K562 (cell line): ENCODE measurements at regions not wholly inside any gene's neighbourhood (a gene's known extent, or its start where the extent isn't known, plus 50 kb on each side); places are given as distances from the start of the nearest gene placed in this dataset.

Source experiments
- ATAC-seq: fragments of 200-7000 bp; cut with Tn5 transposase; 3 replicates; pipeline ENCODE4 v1.9.1; 2020; ENCODE audit warnings: moderate library complexity
- BruUV-seq: library from RNA; stranded (reverse); fragments of 400-500 nt; replicated peaks from 2 replicates; lab custom pipeline; 2021; lab: Mats Ljungman, UMichigan
- CTCF ChIA-PET: fragments of 300-600 bp; formaldehyde crosslinking; extraction: SDS; loops from one replicate; lab custom pipeline; 2021; ENCODE audit warnings: low intra/inter-chr PET ratio; lab: Yijun Ruan, JAX
- POLR2A ChIA-PET: fragments of 300-600, 350-650 bp; sonication (Branson Sonifier 250); formaldehyde crosslinking; extraction: SDS; loops from one replicate; lab custom pipeline; 2021; ENCODE audit warnings: antibody characterized with exemption, inconsistent platforms; lab: Yijun Ruan, JAX
- DNase-seq, 4 experiments: peaks; one replicate each; pipeline versions ENCODE4 v3.0.0 to v3.0.0-alpha.2; 2011 to 2018; ENCODE audit warnings: low spot score in 3 of 4, mixed read lengths in 3 of 4; ENCODE audit errors: extremely low read depth in 1 of 4
- FAIRE-seq: peaks from 2 replicates; lab custom pipeline; 2011; peaks lifted over from hg19 to GRCh38; lab: Jason Lieb, UNC
- H2AFZ ChIP-seq: 2 replicates; pipeline ENCODE4 v1.6.0; 2011; ENCODE audit warnings: low read depth, low read length, control low read depth, inconsistent platforms
- H3K27ac ChIP-seq: fragments of 200-600 bp; 3 replicates; pipeline ENCODE4 v1.8.0; 2011; ENCODE audit warnings: low read depth, mild to moderate bottlenecking, control low read depth, inconsistent platforms, low read length, moderate library complexity, mixed read lengths; ENCODE audit errors: extremely low read depth
- H3K27me3 ChIP-seq, 2 experiments: fragments of 300-600 bp in 1 of 2; 2 replicates in 1 of 2; 3 replicates in 1 of 2; pipeline versions ENCODE4 v1.6.0 to v1.8.0; 2011; ENCODE audit warnings: inconsistent platforms in 2 of 2, low read length in 2 of 2, mild to moderate bottlenecking in 1 of 2, mixed read lengths in 1 of 2, moderate library complexity in 1 of 2; ENCODE audit not compliant: control insufficient read depth in 2 of 2, insufficient read depth in 2 of 2
- H3K36me3 ChIP-seq: fragments of 300-600 bp; 3 replicates; pipeline ENCODE4 v1.8.0; 2011; ENCODE audit warnings: mild to moderate bottlenecking, low read length, inconsistent platforms; ENCODE audit not compliant: control insufficient read depth, insufficient read depth
- H3K4me1 ChIP-seq, 2 experiments: fragments of 200-600 bp in 1 of 2; replicated peaks in 1 of 2; 2 replicates in 1 of 2; 3 replicates in 1 of 2; pipeline versions ENCODE4 v1.5.1 to v1.8.0; 2011; ENCODE audit warnings: inconsistent platforms in 2 of 2, low read length in 2 of 2, mild to moderate bottlenecking in 1 of 2, mixed read lengths in 1 of 2, moderate library complexity in 1 of 2; ENCODE audit not compliant: control insufficient read depth in 2 of 2, insufficient read depth in 2 of 2
- H3K4me2 ChIP-seq: 2 replicates; pipeline ENCODE4 v1.6.1; 2011; ENCODE audit warnings: low read length, control low read depth, inconsistent platforms, mixed read lengths; ENCODE audit not compliant: insufficient read depth
- H3K4me3 ChIP-seq: fragments of 200-600 bp; sonication (generic), shearing (Covaris generic); 2 replicates; pipeline ENCODE4 v1.5.1; 2016; ENCODE audit warnings: control low read depth, inconsistent platforms
- H3K79me2 ChIP-seq: fragments of 200-600 bp; 3 replicates; pipeline ENCODE4 v1.8.0; 2011; ENCODE audit warnings: low read length, inconsistent platforms; ENCODE audit not compliant: control insufficient read depth, insufficient read depth
- H3K9ac ChIP-seq, 2 experiments: 2 replicates each; pipeline versions ENCODE4 v1.6.0 to v1.6.1; 2011; ENCODE audit warnings: low read depth in 2 of 2, low read length in 2 of 2, control low read depth in 1 of 2, inconsistent platforms in 1 of 2, mild to moderate bottlenecking in 1 of 2, mixed read lengths in 1 of 2; ENCODE audit not compliant: insufficient read depth in 1 of 2
- H3K9me1 ChIP-seq: one replicate; pipeline ENCODE4 v1.6.0; 2011; ENCODE audit warnings: inconsistent platforms, mild to moderate bottlenecking, low read length, moderate library complexity; ENCODE audit not compliant: control insufficient read depth, insufficient read depth
- H3K9me3 ChIP-seq: replicated peaks from 2 replicates; pipeline ENCODE4 v1.5.1; 2011; ENCODE audit warnings: low read depth, low read length, inconsistent platforms; ENCODE audit not compliant: control insufficient read depth, insufficient read depth
- H4K20me1 ChIP-seq: replicated peaks from 2 replicates; pipeline ENCODE4 v1.6.1; 2011; ENCODE audit warnings: low read length, inconsistent platforms, mixed read lengths; ENCODE audit not compliant: control insufficient read depth, insufficient read depth
- BHLHE40 ChIP-seq: IDR thresholded peaks from 2 replicates; pipeline ENCODE4 v1.6.1; 2011; ENCODE audit warnings: low read length, improper control_type of control experiment
- CCNT2 ChIP-seq: IDR thresholded peaks from 2 replicates; pipeline ENCODE4 v1.6.1; 2011; ENCODE audit warnings: borderline replicate concordance, low read depth, mild to moderate bottlenecking, moderate library complexity, mixed read lengths, low read length; ENCODE audit not compliant: insufficient read length; ENCODE audit errors: extremely low read depth
- CHD2 ChIP-seq: IDR thresholded peaks from 2 replicates; pipeline ENCODE4 v1.6.1; 2011; ENCODE audit warnings: low read depth, low read length
- CTCFL ChIP-seq: IDR thresholded peaks from 2 replicates; pipeline ENCODE4 v1.6.1; 2011; ENCODE audit warnings: borderline replicate concordance, low read depth, mild to moderate bottlenecking, moderate library complexity, low read length; ENCODE audit not compliant: insufficient read depth, poor library complexity, severe bottlenecking
- KLF16 ChIP-seq: IDR thresholded peaks from 2 replicates; pipeline ENCODE4 v1.6.1; 2016; ENCODE audit warnings: antibody characterized with exemption
- SNIP1 ChIP-seq: fragments of 450-650 bp; IDR thresholded peaks from 2 replicates; pipeline ENCODE4 v1.7.1; 2017; ENCODE audit warnings: low read depth, mild to moderate bottlenecking
- ZNF740 ChIP-seq, 3 experiments: fragments of 200-800 bp in 1 of 3; sonication (Bioruptor generic) in 1 of 3; sonication (generic) in 1 of 3; formaldehyde crosslinking in 1 of 3; IDR thresholded peaks; 2 replicates each; pipeline versions ENCODE4 v1.6.1 to v1.8.0; 2016 to 2022; ENCODE audit warnings: mild to moderate bottlenecking in 2 of 3, missing compliant biosample characterization in 2 of 3, missing genetic modification characterization in 2 of 3, missing genetic modification reagents in 1 of 3
- WGBS: fragments of 100-300 bp; shearing (Covaris generic); methylation state at CpG from one replicate; pipeline ENCODE4 v1.1.6; 2016; ENCODE audit warnings: low coverage, mixed read lengths; ENCODE audit not compliant: insufficient coverage; ENCODE audit errors: missing lambda C conversion rate; 5-methylcytosine and 5-hydroxymethylcytosine counted together
- in situ Hi-C: fragments of 300-500 bp; cut with MboI; formaldehyde crosslinking; loops from 4 replicates; pipeline ENCODE4 v1.15.0; 2018; ENCODE audit warnings: inconsistent platforms, mixed read lengths
- intact Hi-C: fragments of 100-400 bp; cut with micrococcal nuclease; formaldehyde crosslinking; loops from 2 replicates; pipeline ENCODE4 v1.14.2; 2022
- TF ChIP-seq, protein P1 (sequence below): sonication (generic); formaldehyde crosslinking; IDR thresholded peaks from 2 replicates; pipeline ENCODE4 v1.8.0; 2022; ENCODE audit warnings: missing genetic modification reagents, mild to moderate bottlenecking, borderline replicate concordance
- TF ChIP-seq, protein P2 (sequence below): fragments of 450-650 bp; formaldehyde crosslinking; IDR thresholded peaks from 2 replicates; pipeline ENCODE4 v1.4.0; 2022; ENCODE audit warnings: missing genetic modification characterization

GRCh38 chr2:34602262-34602661 lies 1003.2 kb upstream of the FAM98A start:
- ChIA-PET CTCF (no interaction called here), POLR2A (no interaction called here)
- no peak overlapping the region for H2AFZ ChIP-seq
- intact Hi-C loops: no loop called here
- H3K79me2 ChIP-seq: no peaks in the 10 kb centered on the region
- whole genome bisulfite sequencing: 0% methylated on average over 3 of the region's 3 CpGs
- BruUV-seq: no TSS peak
- no peak overlapping the region for H3K4me3 ChIP-seq
- no peaks in the 10 kb centered on the region for H3K36me3 ChIP-seq
- no peaks in the 10 kb centered on the region for H3K9me3 ChIP-seq
- ATAC-seq (no peak), DNase-seq (no peak), FAIRE-seq (no peak)
- in situ Hi-C loops: no loop called here
- TF ChIP-seq, protein P1, sequence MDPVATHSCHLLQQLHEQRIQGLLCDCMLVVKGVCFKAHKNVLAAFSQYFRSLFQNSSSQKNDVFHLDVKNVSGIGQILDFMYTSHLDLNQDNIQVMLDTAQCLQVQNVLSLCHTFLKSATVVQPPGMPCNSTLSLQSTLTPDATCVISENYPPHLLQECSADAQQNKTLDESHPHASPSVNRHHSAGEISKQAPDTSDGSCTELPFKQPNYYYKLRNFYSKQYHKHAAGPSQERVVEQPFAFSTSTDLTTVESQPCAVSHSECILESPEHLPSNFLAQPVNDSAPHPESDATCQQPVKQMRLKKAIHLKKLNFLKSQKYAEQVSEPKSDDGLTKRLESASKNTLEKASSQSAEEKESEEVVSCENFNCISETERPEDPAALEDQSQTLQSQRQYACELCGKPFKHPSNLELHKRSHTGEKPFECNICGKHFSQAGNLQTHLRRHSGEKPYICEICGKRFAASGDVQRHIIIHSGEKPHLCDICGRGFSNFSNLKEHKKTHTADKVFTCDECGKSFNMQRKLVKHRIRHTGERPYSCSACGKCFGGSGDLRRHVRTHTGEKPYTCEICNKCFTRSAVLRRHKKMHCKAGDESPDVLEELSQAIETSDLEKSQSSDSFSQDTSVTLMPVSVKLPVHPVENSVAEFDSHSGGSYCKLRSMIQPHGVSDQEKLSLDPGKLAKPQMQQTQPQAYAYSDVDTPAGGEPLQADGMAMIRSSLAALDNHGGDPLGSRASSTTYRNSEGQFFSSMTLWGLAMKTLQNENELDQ (CRISPR knock-in tag): no peak
- TF ChIP-seq KLF16 (no peak), CCNT2 (no peak), SNIP1 (no peak), CTCFL (no peak), CHD2 (no peak), BHLHE40 (no peak), ZNF740 (CRISPR knock-in tag; IDR thresholded peaks at IDR 0.05) (no peak), ZNF740 (tag; IDR thresholded peaks at IDR 0.05) (no peak)
- TF ChIP-seq, protein P2, sequence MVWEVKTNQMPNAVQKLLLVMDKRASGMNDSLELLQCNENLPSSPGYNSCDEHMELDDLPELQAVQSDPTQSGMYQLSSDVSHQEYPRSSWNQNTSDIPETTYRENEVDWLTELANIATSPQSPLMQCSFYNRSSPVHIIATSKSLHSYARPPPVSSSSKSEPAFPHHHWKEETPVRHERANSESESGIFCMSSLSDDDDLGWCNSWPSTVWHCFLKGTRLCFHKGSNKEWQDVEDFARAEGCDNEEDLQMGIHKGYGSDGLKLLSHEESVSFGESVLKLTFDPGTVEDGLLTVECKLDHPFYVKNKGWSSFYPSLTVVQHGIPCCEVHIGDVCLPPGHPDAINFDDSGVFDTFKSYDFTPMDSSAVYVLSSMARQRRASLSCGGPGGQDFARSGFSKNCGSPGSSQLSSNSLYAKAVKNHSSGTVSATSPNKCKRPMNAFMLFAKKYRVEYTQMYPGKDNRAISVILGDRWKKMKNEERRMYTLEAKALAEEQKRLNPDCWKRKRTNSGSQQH (CRISPR knock-in tag): no peak
- H4K20me1 ChIP-seq: no peaks in the 10 kb centered on the region
- no peaks in the 10 kb centered on the region for H3K27me3 ChIP-seq
- no peaks in the 10 kb centered on the region for H3K4me1 ChIP-seq
- no peak overlapping the region for H3K4me2 ChIP-seq
- no peak overlapping the region for H3K9ac ChIP-seq
- no peak overlapping the region for H3K27ac ChIP-seq
- H3K9me1 ChIP-seq: no peaks in the 10 kb centered on the region
